Vagina (tissue), 2 donors: ENCODE measurements at regions not wholly inside any gene's neighbourhood (a gene's known extent, or its start where the extent isn't known, plus 50 kb on each side); places are given as distances from the start of the nearest gene placed in this dataset.

Experiments used
- CTCF ChIP-seq, 3 experiments: fragments of 450-650 bp in 2 of 3; fragments of 200-600 bp in 1 of 3; sonication (generic) in 1 of 3; IDR thresholded peaks; one replicate each; pipeline ENCODE4 v1.5.1; 2017 to 2019; ENCODE audit warnings: antibody characterized with exemption in 3 of 3, mild to moderate bottlenecking in 2 of 3, moderate library complexity in 2 of 3
- POLR2AphosphoS5 ChIP-seq, 2 donors: sonication (generic); formaldehyde crosslinking; IDR thresholded peaks; one replicate each; pipeline ENCODE4 v1.9.0; 2017; ENCODE audit warnings: antibody characterized with exemption in 2 of 2, mild to moderate bottlenecking in 2 of 2, low read depth in 1 of 2; ENCODE audit not compliant: insufficient read depth in 1 of 2

- TF ChIP-seq CTCF (IDR thresholded peaks at IDR 0.05) (no peak), POLR2AphosphoS5 (IDR thresholded peaks at IDR 0.05; ENCODE audit: insufficient read depth in 1 of 2, low read depth in 1 of 2) (no peak)
These were observed 66.9 kb upstream of the BASP1 start for GRCh38 chr5:17150531-17150930.
